ENCODE measurements at regions not wholly inside any gene's neighbourhood (a gene's known extent, or its start where the extent isn't known, plus 50 kb on each side); places are given as distances from the start of the nearest gene placed in this dataset.

DNA sequence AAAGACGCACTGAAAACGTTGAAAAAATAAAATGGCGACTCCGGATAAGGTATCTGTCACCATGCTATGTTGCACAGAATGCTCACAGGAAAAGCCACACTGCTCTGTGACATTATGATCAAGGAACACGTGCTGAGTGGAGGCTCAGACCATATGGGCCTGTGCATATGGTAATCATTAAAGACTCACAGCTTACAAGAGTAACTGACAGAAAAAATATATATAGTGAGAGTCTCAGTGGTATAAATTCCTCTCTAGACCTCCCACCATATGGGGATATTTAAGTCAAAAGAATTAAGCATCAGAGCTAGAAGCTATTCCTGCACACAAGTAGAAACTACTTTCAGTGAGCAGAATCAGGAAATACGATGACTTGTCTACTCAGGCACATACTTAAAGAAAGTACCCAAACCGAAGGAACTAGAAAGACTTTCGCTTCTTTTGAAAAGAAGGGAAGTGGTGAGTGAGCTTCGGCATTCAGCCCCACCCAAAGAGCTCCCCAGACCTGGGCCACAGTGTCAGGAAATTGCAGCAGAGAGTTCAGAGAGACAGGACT is 65.1 kb upstream of the MPP7 start:
- TF ChIP-seq GATA3 (IDR thresholded peaks at IDR 0.05; ENCODE audit: low read depth, low read length) (no peak), GATA2 (IDR thresholded peaks at IDR 0.05; ENCODE audit: low read depth, low read length) (no peak)

Measured in SH-SY5Y (cell line).